Stimulated activated CD8-positive, alpha-beta memory T cell treated with anti-CD3 and anti-CD28 coated beads, Interleukin-7, amount 100 ng/mL, for 48 hours (primary cell): ENCODE measurements at regions not wholly inside any gene's neighbourhood (a gene's known extent, or its start where the extent isn't known, plus 50 kb on each side); places are given as distances from the start of the nearest gene placed in this dataset.

Source experiments
- DNase-seq, 2 donors: peaks; one replicate each; pipeline ENCODE4 v3.0.0-alpha.2; 2020; ENCODE audit warnings: low read depth in 1 of 2; ENCODE audit errors: extremely low read depth in 1 of 2

DNA sequence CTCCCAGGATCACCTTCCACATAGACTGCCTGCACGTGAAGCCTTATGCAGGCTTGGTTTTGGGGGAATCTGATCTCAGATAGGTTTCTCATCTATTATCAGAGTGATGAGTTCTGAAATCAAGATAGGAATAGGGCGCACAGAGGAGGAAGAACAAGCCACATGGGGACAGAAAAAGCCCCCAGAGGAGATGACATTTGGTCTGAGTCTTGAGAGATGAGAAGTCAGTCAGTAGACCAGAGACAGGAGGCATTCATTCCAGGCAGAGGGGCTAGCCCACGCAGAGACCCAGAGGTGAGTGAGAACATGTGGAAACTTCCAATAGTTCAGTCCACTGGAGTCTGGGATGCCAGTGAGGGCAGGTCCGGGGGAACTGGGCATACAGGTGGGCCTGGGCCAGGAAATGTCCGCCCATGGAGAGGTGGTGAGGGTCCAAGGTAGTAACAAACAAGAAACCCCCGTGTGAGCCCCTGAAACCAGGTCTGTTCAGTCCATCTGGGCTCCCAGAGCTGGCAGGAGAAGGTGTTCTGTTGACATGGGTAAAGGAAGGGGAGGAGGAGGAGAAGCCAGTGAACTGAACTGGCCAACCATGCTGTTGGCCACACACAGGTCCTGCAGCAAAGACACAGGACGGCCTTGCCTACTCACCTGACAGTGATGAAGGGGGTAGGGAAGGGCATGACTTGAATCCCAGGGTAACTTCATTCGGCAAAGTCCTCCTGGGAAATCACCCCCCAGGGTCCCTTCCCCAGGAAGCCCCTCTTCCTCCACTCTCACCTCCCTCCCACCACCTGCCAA, 69.3 kb upstream of the SMNDC1 start:
- no peak for DNase-seq

DNA sequence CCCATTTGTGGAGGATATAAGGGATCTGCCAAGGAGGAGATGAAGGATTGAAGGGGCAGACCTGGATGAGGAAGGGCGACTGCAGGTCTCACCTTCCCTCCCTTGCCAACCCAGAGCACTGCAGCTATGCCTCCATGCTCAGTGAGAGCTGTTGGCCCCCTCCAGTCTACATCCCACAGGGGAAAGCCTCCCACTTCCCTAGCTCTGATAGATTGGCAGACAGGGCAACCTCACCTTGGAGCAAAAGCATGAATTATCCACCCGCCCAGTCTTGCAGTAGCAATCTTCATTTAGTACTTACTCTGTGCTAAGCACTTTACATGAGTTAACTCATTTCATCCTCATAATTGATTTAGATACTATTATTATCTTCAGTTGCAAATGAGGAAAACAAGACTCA, 70.4 kb upstream of the SMNDC1 start:
- DNase-seq = no peak

DNA sequence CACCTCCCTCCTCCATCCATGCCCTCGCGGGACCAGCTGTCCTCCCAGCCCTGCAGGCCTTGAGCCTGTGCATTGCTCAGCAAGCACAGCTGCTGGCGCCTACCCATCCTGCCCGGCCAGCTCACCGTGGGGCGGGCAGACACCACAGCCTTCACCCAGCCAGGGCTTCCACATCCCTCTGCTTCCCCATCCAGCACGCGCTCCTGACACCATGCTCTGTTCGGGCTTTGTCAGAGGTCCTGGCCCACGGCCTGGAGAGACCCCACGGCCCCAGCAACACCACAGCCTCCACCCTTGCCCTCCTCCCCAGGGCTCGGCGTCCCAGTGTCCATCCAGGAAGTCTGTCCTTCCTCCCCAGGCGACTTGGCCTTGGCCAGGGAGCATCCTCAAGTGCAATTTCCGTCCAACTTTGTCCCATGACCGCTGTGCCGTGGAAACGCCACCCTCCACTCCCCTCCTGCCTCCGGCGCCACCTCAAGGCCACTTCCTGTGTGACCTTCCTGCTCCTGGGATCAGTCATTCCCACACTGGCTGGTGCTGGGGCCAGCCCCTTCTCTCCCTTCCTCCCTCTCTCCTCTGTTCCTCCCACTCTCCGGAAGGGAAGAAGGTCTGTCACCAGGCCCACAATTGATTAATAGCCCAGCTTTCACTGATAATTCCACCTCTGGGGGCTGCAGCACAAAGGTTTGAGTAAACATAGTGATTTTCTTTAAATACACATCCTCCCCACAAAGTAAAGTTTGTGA, 71.5 kb upstream of the SMNDC1 start:
- DNase-seq = no peak

DNA sequence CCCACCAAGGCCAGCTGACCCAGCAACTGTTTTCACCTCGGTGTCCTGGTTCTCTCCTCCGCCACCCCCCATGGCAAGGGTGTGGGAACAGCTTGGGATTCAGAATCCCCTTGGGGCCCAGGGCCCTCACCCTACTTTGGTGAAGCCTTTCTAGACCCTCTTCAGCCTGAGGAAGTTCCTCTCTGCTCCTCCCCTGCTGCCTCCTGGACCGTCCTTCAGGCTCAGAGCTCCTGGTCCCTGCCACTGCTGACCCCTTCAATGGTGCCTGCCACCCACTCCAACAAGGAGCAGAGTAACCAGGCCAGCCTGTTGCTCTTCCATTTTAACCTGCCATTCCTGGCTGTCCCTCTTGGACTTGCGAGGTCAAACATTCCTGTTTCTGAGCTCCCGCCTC, 72.0 kb upstream of the SMNDC1 start:
- no peak for DNase-seq

DNA sequence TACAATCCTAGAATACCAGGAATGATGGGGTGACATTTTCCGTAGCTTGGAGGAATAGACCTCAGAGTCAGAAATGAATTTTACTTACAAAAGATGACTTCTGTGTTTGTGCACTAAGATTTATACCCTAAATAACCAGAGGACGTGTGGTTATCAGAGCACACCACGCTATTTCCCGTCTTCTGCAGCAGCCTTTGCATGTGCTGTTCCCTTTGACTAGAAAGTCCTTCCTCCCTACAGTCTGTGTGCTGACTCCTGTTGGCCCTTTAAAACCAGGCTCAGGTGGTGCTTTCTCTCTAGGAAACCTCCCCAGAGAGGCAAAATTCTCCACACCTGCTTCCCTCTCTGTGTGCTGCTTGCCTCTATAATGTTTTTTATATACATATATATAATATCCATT, 73.3 kb upstream of the SMNDC1 start:
- DNase-seq = no peak

DNA sequence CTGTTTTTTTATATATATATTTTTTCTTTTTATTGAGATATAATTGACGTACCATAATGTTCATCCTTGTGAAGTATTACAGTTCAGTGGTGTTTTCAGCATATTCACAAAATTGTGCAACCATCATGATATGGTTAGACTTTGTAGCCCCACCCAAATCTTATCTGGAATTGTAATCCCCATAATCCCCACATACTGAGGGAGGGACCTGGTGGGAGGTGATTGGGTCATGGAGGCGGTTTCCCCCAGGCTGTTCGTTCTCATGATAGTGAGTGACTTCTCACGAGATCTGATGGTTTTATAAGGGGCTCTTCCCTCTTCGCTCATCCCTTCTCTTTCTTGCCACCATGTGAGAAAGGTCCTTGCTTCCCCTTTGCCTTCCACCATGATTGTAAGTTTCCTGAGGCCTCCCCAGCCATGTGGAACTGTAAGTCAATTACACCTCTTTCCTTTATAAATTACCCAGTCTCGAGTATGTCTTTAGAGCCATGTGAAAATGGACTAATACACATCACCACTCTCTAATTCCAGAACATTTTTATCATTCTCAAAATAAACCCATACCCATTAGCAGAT, 73.9 kb upstream of the SMNDC1 start:
- no peak for DNase-seq

DNA sequence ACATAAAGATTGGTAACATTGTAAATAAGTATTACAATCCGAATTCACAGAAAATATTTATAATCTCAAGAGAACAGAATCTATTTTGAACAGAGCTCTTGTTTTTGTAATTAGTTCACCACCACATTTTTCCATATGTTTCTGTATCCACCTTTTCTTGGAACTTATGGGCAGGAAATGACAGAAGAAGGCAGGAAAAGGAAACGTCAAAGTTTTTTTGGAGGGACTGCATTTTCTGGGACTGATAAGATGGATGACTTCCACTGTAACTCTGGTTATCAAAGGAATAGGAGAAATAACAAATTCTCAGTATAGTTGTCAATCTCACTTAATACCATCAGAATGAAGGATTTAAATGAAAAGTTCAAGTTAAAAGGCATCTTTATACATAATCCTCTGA, 75.1 kb upstream of the SMNDC1 start:
- no peak for DNase-seq

DNA sequence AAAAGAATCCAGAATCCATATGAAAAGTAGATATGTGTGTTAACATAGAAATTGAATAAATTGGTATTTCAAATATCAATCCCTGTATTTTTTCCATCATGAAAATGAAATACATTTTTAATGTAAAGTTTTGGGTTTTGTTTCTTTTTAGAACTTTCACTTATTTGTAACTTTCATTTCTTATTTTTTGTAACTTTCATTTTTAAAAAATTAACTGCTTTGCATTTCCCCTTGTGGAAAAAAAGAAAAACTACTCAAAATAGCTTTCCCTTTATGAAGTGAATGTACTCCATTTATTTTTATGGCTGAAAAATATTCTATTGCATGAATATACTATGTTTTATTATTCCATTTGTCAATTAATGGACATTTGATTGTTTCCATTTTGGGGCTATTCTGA, 75.6 kb upstream of the SMNDC1 start:
- no peak for DNase-seq

DNA sequence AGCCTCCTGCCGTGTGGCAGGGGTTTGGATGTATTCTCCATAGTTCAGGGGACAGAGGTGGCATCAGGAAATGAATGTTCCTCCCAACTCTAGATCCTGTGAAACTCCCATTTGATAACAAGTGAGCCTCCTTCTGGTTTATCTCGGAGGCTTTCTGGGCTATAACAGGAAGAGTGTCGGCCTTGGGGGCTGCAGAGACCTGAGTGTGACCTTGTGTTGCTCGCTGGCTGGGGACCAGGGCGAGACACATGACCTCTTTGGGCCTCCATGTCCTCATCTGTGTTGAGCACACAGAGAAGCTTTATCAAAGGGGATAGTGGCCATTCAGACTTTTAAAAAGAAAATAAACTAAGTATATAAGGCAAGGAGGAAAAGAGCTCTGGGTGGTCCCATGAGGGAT, 78.0 kb upstream of the SMNDC1 start:
- no peak for DNase-seq

DNA sequence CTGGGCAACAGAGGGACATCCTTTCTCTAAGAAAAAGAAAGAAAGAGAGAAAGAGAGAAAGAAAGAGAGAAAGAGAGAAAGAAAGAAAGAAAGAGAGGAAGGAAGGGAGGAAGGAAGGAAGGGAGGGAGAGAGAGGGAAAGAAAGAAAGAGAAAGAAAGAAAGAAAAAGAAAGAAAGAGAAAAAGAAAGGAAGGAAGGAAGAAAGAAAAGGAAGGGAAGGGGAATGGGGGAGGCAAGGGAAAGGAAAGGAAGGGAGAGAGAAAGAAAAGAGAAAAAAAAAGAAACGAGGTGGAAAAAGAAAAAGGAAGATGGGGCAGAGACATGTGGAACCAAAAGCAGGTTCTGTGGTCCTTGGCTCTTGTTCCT, 82.9 kb upstream of the SMNDC1 start:
- no peak for DNase-seq

DNA sequence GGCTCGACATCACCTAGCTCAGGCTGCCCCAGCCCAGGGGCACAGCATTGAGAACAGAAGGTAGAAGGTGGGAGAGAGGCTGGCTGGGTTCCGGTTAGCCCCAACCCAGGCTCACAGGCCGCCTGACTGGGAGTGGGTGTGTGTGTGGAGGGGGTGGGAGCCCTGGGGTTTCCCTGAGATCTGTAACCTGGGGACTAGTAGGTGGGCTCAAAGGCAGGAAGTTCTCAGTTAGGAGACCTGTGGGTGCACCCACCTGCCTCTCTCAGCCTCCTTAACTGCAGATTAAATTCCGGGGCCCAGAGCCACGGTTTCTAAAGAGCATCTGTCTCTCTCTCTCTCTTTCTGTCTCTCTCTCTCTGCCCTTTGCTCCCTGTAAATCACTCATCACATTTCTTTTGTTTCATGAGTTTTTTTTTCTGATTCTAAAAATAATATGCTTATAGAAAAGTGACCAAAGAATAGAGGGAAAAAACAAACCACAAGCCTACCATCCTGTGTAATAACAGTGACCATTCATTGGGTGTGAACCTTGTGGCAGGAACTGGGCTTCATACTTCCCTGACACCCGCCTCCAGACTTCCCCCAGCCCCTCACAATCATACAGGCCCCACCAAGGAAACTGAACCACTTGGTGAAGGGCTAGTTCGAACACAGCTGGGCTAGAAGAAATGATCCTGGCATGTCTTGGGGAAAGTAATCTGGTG, 83.4 kb upstream of the SMNDC1 start:
- DNase-seq = peak; percentile 11 to 34

DNA sequence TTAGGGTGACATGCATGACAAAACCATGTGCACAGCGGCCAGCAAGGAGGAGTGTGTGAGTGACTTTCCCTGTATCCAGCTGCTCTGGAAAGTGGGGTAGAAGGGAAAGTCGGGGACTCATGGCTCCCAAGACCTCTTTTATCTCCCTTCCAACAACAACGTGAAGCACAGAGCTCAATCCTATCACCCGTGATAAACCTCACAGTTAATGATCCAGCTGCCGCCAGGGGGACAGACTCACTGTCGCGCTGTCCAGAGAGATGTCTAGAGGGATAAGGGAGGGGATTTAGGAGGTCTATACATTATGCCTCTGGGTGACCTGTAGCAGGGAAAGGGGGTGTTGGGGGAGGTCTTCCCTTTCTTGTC, 84.0 kb upstream of the SMNDC1 start:
- no peak for DNase-seq

DNA sequence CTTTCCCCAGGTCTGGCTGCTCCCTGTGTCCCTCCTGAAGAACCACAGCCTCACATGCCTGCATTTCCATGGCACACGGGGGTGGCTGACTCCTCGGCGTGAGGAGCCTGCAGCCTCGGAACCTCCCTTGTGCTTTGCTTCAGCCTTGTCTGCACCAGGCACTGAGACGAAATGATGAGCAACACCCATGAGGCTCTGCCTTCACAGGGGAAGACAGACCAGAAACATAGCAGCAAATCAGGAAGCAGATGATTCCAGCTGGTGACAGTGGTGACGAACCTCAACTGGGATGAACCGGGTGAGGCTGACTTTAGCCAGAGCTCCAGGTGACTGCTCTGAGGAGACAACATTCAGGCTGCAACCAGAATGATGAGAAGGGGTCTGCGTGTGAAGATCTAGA, 84.5 kb upstream of the SMNDC1 start:
- no peak for DNase-seq

DNA sequence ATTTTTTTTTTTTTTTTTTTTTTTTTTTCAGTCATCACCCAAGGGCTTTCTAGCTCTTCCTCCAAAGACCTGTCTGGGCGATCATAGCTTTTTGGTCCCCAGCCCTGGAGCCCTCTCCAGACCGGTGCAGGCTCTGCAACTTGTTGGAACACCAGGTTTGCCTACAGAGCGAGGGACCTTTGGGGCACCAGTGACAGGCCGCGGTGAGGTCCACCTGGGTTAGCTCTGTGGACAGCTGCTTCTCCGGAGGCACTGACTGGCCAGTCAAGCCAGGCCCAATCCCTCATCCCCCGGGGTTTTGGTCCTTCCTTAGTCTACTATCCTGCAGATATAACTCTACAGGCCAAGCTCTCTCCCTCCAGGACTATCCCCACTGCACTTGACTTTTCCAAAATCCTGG, 86.8 kb upstream of the SMNDC1 start:
- DNase-seq = no peak

DNA sequence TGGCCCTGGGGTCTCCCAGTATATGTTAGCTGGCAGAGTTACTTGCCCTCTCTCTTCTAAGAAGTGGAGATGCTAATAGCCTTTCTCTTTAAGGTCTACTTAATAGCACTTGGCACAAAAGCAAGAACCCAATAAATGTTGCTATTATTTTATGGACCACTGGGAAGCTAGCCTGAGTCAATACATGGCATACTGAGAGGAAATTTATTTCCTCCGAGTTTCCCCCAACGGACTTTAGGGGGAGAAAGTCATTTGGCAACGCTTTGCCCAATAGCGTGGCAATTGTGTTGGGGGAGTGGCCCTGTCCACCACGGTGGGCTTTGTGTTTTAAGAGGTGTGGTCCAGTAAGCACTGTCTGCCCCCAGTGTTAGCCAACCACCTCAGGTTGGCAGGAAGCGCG, 87.4 kb upstream of the SMNDC1 start:
- no peak for DNase-seq

DNA sequence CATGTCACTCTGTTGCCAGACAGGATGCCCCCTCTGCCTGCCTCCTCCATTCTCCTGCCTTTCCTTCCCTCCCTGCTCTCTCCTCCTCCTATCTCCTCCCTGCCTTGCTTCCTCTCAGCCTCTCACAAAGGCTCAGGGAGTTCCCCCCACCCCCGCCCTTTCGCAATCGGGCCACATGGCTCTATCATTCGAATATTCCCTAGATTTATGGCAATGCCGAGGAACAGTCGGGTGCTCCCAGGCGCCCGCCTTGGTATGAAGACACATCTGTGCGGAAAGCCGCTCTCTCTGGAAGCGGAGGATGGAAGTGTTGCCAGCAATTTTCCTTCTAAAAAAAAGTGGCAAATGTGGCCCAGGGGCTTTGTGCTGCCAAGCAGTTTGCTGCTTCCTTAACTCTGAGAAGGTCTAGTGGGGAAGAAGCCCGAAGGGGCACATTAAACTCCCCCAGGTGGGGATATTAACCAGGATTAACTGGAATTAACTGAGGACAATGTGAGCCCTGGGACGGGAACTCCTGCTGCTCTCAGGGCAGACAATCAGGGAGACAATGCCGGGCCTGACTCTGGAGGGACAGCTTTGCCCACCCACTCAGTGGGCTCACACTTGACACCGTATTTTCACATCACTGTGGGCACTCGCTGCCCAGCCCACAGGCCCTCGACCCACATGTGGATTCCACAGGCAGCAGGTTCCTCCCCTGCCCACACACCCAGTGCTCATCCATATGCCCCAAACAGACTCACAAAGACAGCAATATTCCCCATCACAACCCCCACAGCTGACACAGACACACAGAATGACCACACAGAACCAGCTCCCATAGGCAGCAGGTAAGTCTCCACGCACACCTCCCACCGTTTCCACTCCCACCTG, 88.4 kb upstream of the SMNDC1 start:
- DNase-seq = no peak

DNA sequence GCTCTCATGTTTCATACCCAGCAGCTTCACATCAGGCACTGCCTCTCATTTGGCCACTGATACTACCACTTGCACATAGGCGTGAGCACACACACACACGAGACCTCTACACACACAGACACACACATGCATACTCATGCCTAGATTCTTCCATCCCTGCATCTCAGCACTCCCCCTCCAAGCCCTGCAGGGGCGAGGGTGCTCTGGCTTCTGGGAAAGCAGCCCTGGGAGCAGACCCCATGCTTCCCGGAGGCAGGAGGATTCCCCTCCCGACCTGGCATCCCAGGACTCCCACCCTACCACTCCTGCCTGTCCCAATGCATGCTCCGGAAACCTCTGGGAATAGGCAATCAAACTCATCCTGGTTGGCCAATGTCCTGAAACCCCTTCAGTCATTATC, 89.1 kb upstream of the SMNDC1 start:
- DNase-seq = no peak

DNA sequence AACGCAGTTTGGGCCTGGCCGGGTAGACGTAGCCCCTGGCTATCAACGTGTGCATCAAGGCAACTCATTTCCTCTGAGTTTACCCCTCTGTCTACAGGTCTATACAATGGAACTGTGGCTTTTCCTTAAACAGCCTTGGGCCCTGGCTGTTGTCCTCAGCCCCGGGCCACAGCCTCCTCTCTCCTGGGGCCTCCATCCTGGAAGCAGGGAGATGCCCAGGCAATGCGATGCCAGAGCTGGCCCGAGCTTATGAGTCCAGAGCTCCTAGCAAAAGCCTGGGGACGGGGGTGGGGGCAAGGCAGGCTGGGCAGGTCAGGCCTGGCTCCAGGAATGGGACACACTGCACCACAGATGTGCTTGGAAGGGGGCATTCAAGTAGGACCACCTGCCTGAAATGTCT, 89.6 kb upstream of the SMNDC1 start:
- no peak for DNase-seq

DNA sequence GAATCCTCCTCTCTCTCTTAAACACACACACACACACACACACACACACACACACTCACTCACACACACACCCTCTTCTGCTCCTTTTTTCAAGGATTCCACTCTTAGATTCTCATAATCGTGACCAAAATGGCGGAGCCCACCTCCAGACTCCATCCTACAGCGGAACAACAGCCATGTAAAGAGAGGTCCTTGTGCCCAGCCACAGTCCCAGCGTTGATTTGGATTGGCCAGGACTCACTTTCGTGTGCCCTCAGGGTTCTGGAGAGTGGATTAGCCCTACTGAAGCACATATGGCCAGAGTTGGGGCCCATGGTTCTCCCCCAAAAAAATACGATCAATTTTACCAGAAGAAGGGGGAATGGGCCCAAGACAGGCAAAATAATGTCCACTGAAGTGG, 90.2 kb upstream of the SMNDC1 start:
- no peak for DNase-seq

DNA sequence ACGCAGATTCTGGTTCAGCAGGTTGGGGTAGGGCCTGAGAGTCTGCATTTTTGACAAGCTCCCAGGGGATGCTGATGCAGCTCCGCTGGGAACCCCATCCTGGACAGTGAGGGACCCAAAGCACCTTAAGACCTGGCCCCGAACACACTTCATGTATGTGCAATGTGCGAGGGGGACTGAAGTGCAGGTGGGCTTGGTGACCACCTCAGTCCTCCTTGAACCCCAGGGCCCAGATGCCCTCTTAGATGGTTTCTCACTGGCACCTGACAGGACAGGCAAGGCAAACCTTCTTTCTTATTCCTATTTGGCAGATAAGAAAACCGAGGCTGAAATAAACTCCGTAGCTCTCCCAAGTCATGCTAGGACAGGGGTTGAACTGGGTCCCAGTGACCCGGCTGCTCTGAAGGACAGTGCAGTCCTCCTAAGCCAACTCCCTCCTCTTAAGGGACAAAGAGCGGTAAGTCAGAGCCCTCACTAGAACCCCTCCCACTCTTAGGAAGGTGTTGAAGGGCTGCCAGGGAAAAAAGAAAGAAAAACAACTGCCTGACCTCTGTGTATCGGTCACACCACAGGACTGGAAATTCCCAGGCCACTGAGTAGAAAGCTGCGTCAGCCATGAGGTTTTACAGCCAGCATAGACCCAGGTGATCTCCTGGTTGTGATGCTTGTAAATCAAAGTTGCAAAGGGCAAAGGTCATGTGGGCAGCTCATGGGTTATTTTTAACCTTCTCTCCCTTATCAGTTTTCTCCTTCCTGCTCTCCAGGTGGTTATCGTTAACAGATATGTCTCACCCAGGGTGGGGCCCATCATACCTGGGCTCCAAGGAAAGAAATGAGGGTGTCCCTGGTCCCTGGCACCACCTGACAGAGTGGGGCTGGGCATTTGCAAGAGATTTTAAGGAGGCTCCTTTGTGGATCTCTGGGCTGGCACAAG, 90.9 kb upstream of the SMNDC1 start:
- peak; percentile 21 to 62 for DNase-seq
